GM12892 (cell line): ENCODE measurements at regions not wholly inside any gene's neighbourhood (a gene's known extent, or its start where the extent isn't known, plus 50 kb on each side); places are given as distances from the start of the nearest gene placed in this dataset.

ENCODE experiments used
- POLR2A ChIP-seq: IDR thresholded peaks from 2 replicates; pipeline ENCODE4 v1.6.1; 2011; ENCODE audit warnings: low read depth, low read length, control low read depth
- POLR2AphosphoS5 ChIP-seq: IDR thresholded peaks from 2 replicates; pipeline ENCODE4 v1.6.1; 2011; ENCODE audit warnings: low read depth, low read length, control low read depth
- TAF1 ChIP-seq: IDR thresholded peaks from 2 replicates; pipeline ENCODE4 v1.6.1; 2011; ENCODE audit warnings: low read depth, mild to moderate bottlenecking, control low read depth, low read length, borderline replicate concordance

DNA sequence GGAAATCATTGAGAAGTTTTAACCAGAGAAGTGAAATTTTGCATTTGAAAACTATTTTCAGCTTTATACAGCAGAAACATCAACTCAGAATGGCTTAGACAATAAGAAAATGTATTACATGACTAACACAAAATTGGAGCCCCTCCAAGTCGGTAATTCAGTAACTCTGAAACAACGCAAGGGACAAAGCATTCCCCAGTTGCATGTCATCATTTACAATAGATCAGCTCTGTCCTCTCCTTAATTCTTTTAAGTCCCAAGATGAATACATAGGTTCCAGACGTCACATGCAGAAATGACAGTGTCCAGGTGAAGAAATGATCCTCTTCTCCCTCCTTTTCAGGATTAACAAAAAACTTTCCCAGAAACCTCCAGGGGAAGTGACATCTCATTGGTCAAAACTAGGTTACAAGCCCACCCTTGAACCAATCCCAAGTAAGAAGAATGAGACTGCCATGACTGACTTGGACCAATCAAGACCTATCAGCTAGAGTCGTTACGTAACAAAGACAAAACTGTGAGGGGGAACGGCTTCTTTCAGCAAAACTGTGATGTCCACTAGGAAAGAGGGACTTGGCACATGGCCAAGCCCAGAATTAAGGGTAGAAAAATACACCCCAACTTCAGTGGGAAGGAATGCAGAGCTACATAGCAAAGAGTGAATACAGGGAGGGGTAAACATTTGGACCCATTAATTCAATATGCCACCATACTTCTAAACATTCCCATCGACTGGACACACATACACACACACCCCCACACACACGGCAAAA is 114.3 kb upstream of the PRNP start:
- TF ChIP-seq POLR2AphosphoS5 (no peak), POLR2A (no peak), TAF1 (no peak)
